HG03457 (cell line): ENCODE measurements at regions not wholly inside any gene's neighbourhood (a gene's known extent, or its start where the extent isn't known, plus 50 kb on each side); places are given as distances from the start of the nearest gene placed in this dataset.

Experiments
- ATAC-seq: cut with Tn5 transposase; IDR thresholded peaks from one replicate; pipeline ENCODE4 v1.9.1; 2021; ENCODE audit warnings: moderate number of reproducible peaks; ENCODE audit not compliant: unreplicated experiment

- no peak for ATAC-seq
These were observed 327.4 kb upstream of the SHH start for GRCh38 chr7:156139633-156140032.

- no peak for ATAC-seq
These were observed 326.8 kb upstream of the SHH start for GRCh38 chr7:156139112-156139511.

GRCh38 chr7:156131881-156132280, 319.6 kb upstream of the SHH start:
- ATAC-seq, result no peak

- ATAC-seq, result no peak
These were observed 317.3 kb upstream of the SHH start for GRCh38 chr7:156129522-156129921.

GRCh38 chr7:156128496-156128895, 316.2 kb upstream of the SHH start:
- no peak for ATAC-seq

GRCh38 chr7:156127166-156128134, 315.2 kb upstream of the SHH start:
- ATAC-seq, result no peak

GRCh38 chr7:156125841-156126730, 313.8 kb upstream of the SHH start:
- ATAC-seq, result no peak

GRCh38 chr7:156124356-156124755, 312.1 kb upstream of the SHH start:
- ATAC-seq, result no peak

- no peak for ATAC-seq
These were observed 311.1 kb upstream of the SHH start for GRCh38 chr7:156123362-156123761.

GRCh38 chr7:156122752-156123354, 310.6 kb upstream of the SHH start:
- ATAC-seq, result no peak

- no peak for ATAC-seq
These were observed 309.7 kb upstream of the SHH start for GRCh38 chr7:156121956-156122355.

GRCh38 chr7:156121434-156121833, 309.2 kb upstream of the SHH start:
- ATAC-seq, result no peak

GRCh38 chr7:156120552-156120951, 308.3 kb upstream of the SHH start:
- no peak for ATAC-seq

GRCh38 chr7:156119771-156120170, 307.5 kb upstream of the SHH start:
- ATAC-seq, result no peak

GRCh38 chr7:156118248-156118645, 306.0 kb upstream of the SHH start:
- ATAC-seq, result no peak

GRCh38 chr7:156117542-156118247, 305.4 kb upstream of the SHH start:
- no peak for ATAC-seq

GRCh38 chr7:156116514-156117215, 304.4 kb upstream of the SHH start:
- ATAC-seq, result no peak

GRCh38 chr7:156115582-156115981, 303.3 kb upstream of the SHH start:
- no peak for ATAC-seq

- no peak for ATAC-seq
These were observed 301.5 kb upstream of the SHH start for GRCh38 chr7:156113731-156114130.

GRCh38 chr7:156109988-156110387, 297.7 kb upstream of the SHH start:
- ATAC-seq, result no peak
